Psoas muscle (tissue), 7 donors: ENCODE measurements at regions not wholly inside any gene's neighbourhood (a gene's known extent, or its start where the extent isn't known, plus 50 kb on each side); places are given as distances from the start of the nearest gene placed in this dataset.
A peak's percentile ranks its signal among the peaks of the same experiment; 100 is the strongest.

ENCODE experiments used
- ATAC-seq, 4 donors: fragments of 200-7000 bp; cut with Tn5 transposase; one replicate each; pipeline ENCODE4 v1.9.1; 2020; ENCODE audit warnings: moderate library complexity in 3 of 4, mild to moderate bottlenecking in 2 of 4
- DNase-seq, 2 donors: peaks; one replicate each; pipeline ENCODE4 v3.0.0-alpha.2; 2020
- H3K27ac ChIP-seq: fragments of 200-600 bp; one replicate; pipeline ENCODE4 v1.8.0; 2022
- H3K27me3 ChIP-seq, 3 donors: fragments of 200-600 bp in 1 of 3; one replicate each; pipeline versions ENCODE4 v1.6.1 to v1.8.0; 2013 to 2022; ENCODE audit warnings: low read length in 2 of 3, mild to moderate bottlenecking in 2 of 3, moderate library complexity in 1 of 3; ENCODE audit not compliant: insufficient read depth in 3 of 3
- H3K36me3 ChIP-seq, 2 donors: fragments of 200-600 bp in 1 of 2; one replicate each; pipeline versions ENCODE4 v1.6.1 to v1.8.0; 2013 to 2022; ENCODE audit warnings: low read depth in 1 of 2, mild to moderate bottlenecking in 1 of 2, moderate library complexity in 1 of 2; ENCODE audit not compliant: insufficient read depth in 1 of 2
- H3K4me1 ChIP-seq: fragments of 200-600 bp; one replicate; pipeline ENCODE4 v1.8.0; 2022
- H3K4me3 ChIP-seq: fragments of 200-600 bp; one replicate; pipeline ENCODE4 v1.8.0; 2022; ENCODE audit warnings: mild to moderate bottlenecking
- H3K9me3 ChIP-seq: fragments of 200-600 bp; one replicate; pipeline ENCODE4 v1.8.0; 2022
- WGBS, 3 donors: extraction: QIAGEN DNeasy Blood & Tissue Kit; methylation state at CpG; one replicate each; pipeline versions ENCODE4 v1.1.6 to v1.1.7; 2013; 5-methylcytosine and 5-hydroxymethylcytosine counted together
- intact Hi-C, 2 donors: fragments of 100-400 bp; cut with DNase I; formaldehyde crosslinking; loops; one replicate each; pipeline versions ENCODE4 v1.11.0 to v1.14.2; 2022
- TF ChIP-seq, protein P1 (sequence below): fragments of 200-600 bp; IDR thresholded peaks from one replicate; pipeline ENCODE4 v1.8.0; 2022; ENCODE audit warnings: antibody characterized with exemption
- donor health status: healthy with polysubstance abuse.
- donor health status: DM: no; HTN: no; CAD: no; lungs with moderate emphysema.
- donor health status: Bipolar disorder and iron deficiency.
- donor health status: healthy.
- donor health status: DM: yes; HTN: yes; CAD: no.
- donor health status: DM: no; HTN: no; CAD: no.
- donor health status: DM: yes; HTN: yes; CAD: no.

DNA sequence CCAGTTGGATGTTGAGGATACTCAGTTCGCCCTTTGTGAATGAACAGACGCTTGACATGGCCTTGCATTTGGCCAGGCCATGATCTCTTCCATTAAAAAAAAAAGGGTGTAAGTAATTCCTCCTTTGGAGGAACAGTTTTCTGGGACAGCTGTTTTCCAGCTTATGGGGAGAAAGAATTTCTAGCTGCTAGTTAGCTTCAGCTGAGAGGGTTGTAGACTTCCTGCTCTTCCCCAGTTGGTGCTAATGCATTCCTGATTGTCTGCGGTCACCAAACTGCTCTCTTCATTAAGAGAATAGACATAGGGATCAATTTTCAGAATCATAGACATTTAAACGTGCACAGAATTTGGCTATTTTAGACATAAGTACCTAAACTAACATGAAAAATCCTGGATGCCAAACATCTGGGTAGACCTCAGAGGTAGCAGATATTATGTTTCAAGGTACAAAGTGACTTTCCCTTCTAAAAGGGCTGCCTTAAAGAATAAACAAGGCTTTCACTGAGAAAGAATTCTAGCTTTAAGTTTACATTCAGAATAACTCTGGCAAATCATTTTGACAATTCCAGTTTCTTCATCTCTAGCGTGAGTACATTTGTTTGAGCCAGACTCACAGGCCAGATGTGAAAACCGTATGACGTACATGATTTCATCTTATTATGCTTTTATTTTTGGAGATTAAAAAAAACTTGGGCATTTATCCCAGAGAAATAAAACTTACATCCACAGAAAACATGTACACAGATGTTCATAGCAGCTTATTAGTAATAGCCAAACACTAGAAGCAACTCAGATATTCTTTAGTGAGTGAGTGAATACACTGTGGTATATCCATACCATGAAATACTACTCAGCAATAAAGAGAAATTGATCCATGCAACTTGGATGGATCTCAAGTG lies 71.2 kb downstream of the MAIP1 start:
- no peak for ATAC-seq
- Histone ChIP-seq H3K4me3 (no peak overlapping the region), H3K4me1 (peaks cover 11% of the 10 kb centered on the region), H3K9me3 (no peaks in the 10 kb centered on the region), H3K36me3 (no peaks in the 10 kb centered on the region), H3K27ac (peak overlapping the region; percentile 24), H3K27me3 (no peaks in the 10 kb centered on the region)
- intact Hi-C loops: no loop called here
- TF ChIP-seq, protein P1, sequence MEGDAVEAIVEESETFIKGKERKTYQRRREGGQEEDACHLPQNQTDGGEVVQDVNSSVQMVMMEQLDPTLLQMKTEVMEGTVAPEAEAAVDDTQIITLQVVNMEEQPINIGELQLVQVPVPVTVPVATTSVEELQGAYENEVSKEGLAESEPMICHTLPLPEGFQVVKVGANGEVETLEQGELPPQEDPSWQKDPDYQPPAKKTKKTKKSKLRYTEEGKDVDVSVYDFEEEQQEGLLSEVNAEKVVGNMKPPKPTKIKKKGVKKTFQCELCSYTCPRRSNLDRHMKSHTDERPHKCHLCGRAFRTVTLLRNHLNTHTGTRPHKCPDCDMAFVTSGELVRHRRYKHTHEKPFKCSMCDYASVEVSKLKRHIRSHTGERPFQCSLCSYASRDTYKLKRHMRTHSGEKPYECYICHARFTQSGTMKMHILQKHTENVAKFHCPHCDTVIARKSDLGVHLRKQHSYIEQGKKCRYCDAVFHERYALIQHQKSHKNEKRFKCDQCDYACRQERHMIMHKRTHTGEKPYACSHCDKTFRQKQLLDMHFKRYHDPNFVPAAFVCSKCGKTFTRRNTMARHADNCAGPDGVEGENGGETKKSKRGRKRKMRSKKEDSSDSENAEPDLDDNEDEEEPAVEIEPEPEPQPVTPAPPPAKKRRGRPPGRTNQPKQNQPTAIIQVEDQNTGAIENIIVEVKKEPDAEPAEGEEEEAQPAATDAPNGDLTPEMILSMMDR: no peak
- no peak for DNase-seq
- 45 to 60% (median 51%) methylated on average over 7 of the region's 7 CpGs for WGBS, 3 donors

DNA sequence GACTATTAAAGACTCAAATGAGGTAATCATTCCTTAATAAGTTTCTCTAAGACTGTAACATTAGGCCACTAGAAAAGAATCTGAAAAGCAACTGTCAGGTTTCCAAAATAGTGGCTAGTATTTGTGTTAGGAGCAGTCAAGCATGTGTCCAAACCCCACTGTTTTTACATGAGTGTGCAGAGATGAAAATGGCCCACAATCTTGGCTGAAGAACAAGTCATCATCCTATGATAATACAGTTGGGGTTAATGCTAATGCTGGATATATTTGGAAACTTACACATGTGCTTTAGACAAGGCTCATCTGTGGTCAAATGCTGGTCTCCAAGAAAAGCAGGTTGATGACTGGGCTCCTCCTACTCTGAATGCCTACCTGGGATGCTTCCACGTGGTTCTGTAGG lies 73.6 kb downstream of the MAIP1 start:
- no peaks in the 10 kb centered on the region for H3K36me3 ChIP-seq
- H3K4me1 ChIP-seq: peaks cover 11% of the 10 kb centered on the region
- WGBS, 3 donors: 78 to 93% (median 79%) methylated on average over 1 of the region's 1 CpG
- ATAC-seq: peak in 2 of 4 donors; percentile 26 to 70
- no peaks in the 10 kb centered on the region for H3K9me3 ChIP-seq
- no peak for DNase-seq
- TF ChIP-seq, protein P1: no peak
- no peak overlapping the region for H3K4me3 ChIP-seq
- H3K27ac ChIP-seq: no peak overlapping the region
- intact Hi-C loops: no loop called here
- H3K27me3 ChIP-seq: no peaks in the 10 kb centered on the region

DNA sequence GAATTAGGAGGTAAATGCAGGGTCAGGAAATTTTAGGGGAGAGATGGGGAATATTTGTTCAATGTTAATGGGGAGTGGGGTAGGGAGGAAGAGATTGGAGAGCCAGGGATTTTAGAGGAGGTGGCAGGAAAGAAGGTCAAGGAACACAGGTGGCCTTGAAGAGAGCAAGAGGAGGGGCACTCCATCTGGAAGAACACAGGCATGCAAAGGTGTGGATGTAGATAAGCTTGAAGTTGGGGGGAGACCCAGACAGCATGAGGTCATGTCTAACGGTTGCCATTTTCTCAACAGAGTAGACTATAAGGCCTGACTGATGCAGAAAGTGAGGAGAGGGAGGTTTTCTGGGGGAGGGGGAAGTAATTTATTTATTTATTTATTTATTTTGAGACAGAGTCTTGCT lies 77.5 kb downstream of the MAIP1 start:
- Histone ChIP-seq H3K9me3 (no peaks in the 10 kb centered on the region), H3K4me3 (no peak overlapping the region), H3K4me1 (peaks cover 11% of the 10 kb centered on the region), H3K36me3 (no peaks in the 10 kb centered on the region), H3K27me3 (no peaks in the 10 kb centered on the region), H3K27ac (no peak overlapping the region)
- intact Hi-C loops: no loop called here
- DNase-seq (no peak), ATAC-seq (no peak)
- TF ChIP-seq, protein P1: no peak
- WGBS, 3 donors: 88 to 100% (median 96%) methylated on average over 1 of the region's 1 CpG

DNA sequence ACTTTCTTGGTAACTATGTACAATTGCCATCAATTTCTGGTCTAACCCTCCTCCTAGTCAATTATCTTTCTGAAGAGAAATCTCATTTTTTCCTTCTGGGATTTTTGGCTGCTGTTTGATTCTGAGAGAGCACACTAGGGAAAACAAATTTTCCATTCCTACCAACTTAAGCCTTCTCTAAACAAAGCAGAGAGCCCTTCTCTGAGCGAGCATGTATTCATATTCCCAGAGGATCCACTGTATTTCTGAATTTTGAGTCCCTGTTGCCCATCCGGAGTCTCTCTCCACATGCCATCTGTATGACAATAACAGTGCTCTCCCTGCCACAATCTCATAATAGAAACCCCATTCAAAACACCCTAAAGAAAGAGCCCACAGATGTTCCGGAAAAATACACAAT lies 78.5 kb downstream of the MAIP1 start:
- no peak for DNase-seq
- H3K27me3 ChIP-seq: no peaks in the 10 kb centered on the region
- no peaks in the 10 kb centered on the region for H3K36me3 ChIP-seq
- WGBS, 3 donors: 33 to 47% (median 33%) methylated on average over 3 of the region's 3 CpGs
- H3K4me3 ChIP-seq: no peak overlapping the region
- TF ChIP-seq, protein P1: no peak
- intact Hi-C loops: no loop called here
- no peak for ATAC-seq
- no peaks in the 10 kb centered on the region for H3K9me3 ChIP-seq
- peaks cover 1% of the 10 kb centered on the region for H3K4me1 ChIP-seq
- H3K27ac ChIP-seq: no peak overlapping the region

DNA sequence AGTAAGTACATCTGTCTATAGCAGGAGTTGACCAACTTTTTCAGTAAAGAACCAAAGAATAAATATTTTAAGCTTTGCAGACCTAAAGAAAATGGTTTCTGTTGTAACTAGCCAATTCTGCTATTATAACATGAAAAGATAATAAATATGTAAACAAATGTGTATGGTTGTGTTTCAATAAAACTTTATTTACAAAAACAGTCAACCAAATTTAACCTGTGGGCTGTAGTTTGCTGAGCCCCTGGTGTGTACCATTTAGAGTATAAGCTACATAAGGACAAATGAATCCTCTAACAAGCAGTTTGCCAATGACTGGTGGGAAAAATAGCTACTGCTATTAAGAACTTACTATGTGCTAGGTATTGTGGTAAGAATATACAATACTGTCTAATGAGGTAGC lies 79.4 kb downstream of the MAIP1 start:
- no peak for ATAC-seq
- H3K27ac ChIP-seq: no peak overlapping the region
- TF ChIP-seq, protein P1: no peak

More for the DNA sequence above, 79.4 kb downstream of the MAIP1 start:
- no peak for DNase-seq
- Histone ChIP-seq H3K4me3 (no peak overlapping the region), H3K4me1 (no peaks in the 10 kb centered on the region), H3K36me3 (no peaks in the 10 kb centered on the region), H3K27me3 (no peaks in the 10 kb centered on the region), H3K9me3 (no peaks in the 10 kb centered on the region)
- intact Hi-C loops: no loop called here
